ENCODE measurements at regions not wholly inside any gene's neighbourhood (a gene's known extent, or its start where the extent isn't known, plus 50 kb on each side); places are given as distances from the start of the nearest gene placed in this dataset.
A peak's percentile ranks its signal among the peaks of the same experiment; 100 is the strongest.

DNA sequence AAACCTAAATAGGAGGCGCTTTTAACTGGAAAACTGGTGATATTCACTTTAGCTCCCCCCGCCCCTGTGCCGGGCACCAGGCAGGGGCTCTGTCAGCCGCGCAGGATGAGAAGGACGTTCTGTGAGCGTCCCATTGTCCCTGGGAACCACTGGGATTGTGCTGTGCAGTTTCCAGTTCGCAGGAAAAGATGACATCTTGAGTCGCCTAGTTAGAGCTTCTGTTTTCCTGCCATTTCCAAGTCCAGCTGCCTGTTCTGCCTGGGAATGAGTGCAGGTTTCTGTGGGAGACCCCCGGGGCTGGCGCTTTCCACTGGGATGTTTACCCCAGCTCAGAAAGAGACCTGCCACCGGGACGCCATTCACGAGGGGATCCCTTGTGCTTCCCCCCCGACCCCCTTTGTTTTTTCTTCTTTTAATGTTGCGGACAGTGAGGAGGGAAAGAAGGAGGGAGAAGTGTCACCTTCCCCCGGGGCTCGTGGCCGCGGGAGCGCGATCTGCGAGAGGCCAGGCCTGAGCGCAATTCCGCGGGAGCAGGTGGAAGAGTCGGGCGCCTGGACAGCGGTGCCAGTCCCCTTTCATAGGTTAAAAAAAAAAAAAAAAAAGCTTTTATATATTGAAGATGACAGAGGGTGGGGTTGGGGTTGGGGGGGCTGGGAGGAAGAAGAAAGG lies 121.5 kb downstream of the RMI1 start:
- Histone ChIP-seq H3K23ac (ENCODE audit: low read depth, low read length) (no peak overlapping the region), H4K91ac (ENCODE audit: insufficient read depth, low read depth, low read length) (no peak overlapping the region), H3K4me2 (ENCODE audit: low read depth, low read length) (peak overlapping the region; percentile 36; the same call in 1 of the 2 replicates), H3K4me3 (ENCODE audit: insufficient read depth, low read depth, low read length) (no peak overlapping the region), H3K4ac (ENCODE audit: low read depth, low read length) (no peak overlapping the region), H2AK5ac (ENCODE audit: low read depth, low read length) (no peak overlapping the region), H2BK5ac (ENCODE audit: low read depth, low read length, poor library complexity, severe bottlenecking) (no peak overlapping the region), H3K14ac (replicated peaks; ENCODE audit: low read depth, low read length) (no peak overlapping the region), H3K9me3 (ENCODE audit: control insufficient read depth, insufficient read depth, low read length) (no peaks in the 10 kb centered on the region), H3K9ac (ENCODE audit: low read depth, low read length) (no peak overlapping the region), H3K27me3 (ENCODE audit: control insufficient read depth, insufficient read depth, low read length) (peaks cover 28% of the 10 kb centered on the region), H2BK15ac (ENCODE audit: low read depth, low read length) (no peak overlapping the region), H3K79me1 (ENCODE audit: low read depth in 1 of 2, low read length in 2 of 2) (no peaks in the 10 kb centered on the region), H3K56ac (ENCODE audit: extremely low read depth, insufficient read depth, low read length) (no peak overlapping the region), H4K20me1 (ENCODE audit: insufficient read depth, low read length) (no peaks in the 10 kb centered on the region), H2BK120ac (ENCODE audit: low read depth, low read length) (no peak overlapping the region), H3K18ac (ENCODE audit: low read depth, low read length) (no peak overlapping the region), H2AK9ac (replicated peaks; ENCODE audit: low read depth, low read length, poor library complexity) (no peak overlapping the region), H2BK20ac (ENCODE audit: low read depth, low read length) (no peak overlapping the region), H3K27ac (ENCODE audit: insufficient read depth, low read length) (no peak overlapping the region), H3K36me3 (ENCODE audit: control insufficient read depth, insufficient read depth, low read length) (no peaks in the 10 kb centered on the region), H4K8ac (ENCODE audit: low read depth in 2 of 2, low read length in 2 of 2) (no peak overlapping the region), H3K9me1 (ENCODE audit: insufficient read depth, low read length) (no peaks in the 10 kb centered on the region), H4K5ac (ENCODE audit: low read depth, low read length) (no peak overlapping the region), H2AFZ (replicated peaks; ENCODE audit: low read length, poor library complexity) (no peak overlapping the region), H3K4me1 (ENCODE audit: control insufficient read depth, insufficient read depth, low read length) (no peaks in the 10 kb centered on the region)
- in situ Hi-C loops (cut with MboI; ENCODE audit: low sequenced_read_pairs) = no loop called here
- no peak for TF ChIP-seq CEBPB (IDR thresholded peaks at IDR 0.05; ENCODE audit: low read depth, low read length)
- TF ChIP-seq MAFK (IDR thresholded peaks at IDR 0.05; ENCODE audit: low read depth, low read length) = no peak
- no peak for TF ChIP-seq SMC3 (IDR thresholded peaks at IDR 0.05; ENCODE audit: low read depth, low read length)
- TF ChIP-seq FOS (IDR thresholded peaks at IDR 0.05; ENCODE audit: low read depth, low read length) = no peak
- TF ChIP-seq, protein P1, sequence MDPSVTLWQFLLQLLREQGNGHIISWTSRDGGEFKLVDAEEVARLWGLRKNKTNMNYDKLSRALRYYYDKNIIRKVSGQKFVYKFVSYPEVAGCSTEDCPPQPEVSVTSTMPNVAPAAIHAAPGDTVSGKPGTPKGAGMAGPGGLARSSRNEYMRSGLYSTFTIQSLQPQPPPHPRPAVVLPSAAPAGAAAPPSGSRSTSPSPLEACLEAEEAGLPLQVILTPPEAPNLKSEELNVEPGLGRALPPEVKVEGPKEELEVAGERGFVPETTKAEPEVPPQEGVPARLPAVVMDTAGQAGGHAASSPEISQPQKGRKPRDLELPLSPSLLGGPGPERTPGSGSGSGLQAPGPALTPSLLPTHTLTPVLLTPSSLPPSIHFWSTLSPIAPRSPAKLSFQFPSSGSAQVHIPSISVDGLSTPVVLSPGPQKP (IDR thresholded peaks at IDR 0.05; ENCODE audit: borderline replicate concordance, low read depth, low read length) = no peak
- TF ChIP-seq NFE2L2 (IDR thresholded peaks at IDR 0.05; ENCODE audit: low read depth, low read length) = no peak
- no peak for TF ChIP-seq RFX5 (IDR thresholded peaks at IDR 0.05; ENCODE audit: low read depth, low read length)
- TF ChIP-seq, protein P2, sequence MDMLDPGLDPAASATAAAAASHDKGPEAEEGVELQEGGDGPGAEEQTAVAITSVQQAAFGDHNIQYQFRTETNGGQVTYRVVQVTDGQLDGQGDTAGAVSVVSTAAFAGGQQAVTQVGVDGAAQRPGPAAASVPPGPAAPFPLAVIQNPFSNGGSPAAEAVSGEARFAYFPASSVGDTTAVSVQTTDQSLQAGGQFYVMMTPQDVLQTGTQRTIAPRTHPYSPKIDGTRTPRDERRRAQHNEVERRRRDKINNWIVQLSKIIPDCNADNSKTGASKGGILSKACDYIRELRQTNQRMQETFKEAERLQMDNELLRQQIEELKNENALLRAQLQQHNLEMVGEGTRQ (IDR thresholded peaks at IDR 0.05; ENCODE audit: low read depth, low read length) = no peak
- no peak for TF ChIP-seq BHLHE40 (IDR thresholded peaks at IDR 0.05; ENCODE audit: low read depth, low read length)
- TF ChIP-seq RCOR1 (IDR thresholded peaks at IDR 0.05; ENCODE audit: insufficient replicate concordance, low read length) = no peak
- no peak for TF ChIP-seq RAD21 (IDR thresholded peaks at IDR 0.05; ENCODE audit: low read length)
- TF ChIP-seq CHD1 (IDR thresholded peaks at IDR 0.05; ENCODE audit: low read depth, low read length) = no peak
- no peak for TF ChIP-seq MAZ (IDR thresholded peaks at IDR 0.05; ENCODE audit: borderline replicate concordance, low read depth, low read length)
- TF ChIP-seq, protein P3, sequence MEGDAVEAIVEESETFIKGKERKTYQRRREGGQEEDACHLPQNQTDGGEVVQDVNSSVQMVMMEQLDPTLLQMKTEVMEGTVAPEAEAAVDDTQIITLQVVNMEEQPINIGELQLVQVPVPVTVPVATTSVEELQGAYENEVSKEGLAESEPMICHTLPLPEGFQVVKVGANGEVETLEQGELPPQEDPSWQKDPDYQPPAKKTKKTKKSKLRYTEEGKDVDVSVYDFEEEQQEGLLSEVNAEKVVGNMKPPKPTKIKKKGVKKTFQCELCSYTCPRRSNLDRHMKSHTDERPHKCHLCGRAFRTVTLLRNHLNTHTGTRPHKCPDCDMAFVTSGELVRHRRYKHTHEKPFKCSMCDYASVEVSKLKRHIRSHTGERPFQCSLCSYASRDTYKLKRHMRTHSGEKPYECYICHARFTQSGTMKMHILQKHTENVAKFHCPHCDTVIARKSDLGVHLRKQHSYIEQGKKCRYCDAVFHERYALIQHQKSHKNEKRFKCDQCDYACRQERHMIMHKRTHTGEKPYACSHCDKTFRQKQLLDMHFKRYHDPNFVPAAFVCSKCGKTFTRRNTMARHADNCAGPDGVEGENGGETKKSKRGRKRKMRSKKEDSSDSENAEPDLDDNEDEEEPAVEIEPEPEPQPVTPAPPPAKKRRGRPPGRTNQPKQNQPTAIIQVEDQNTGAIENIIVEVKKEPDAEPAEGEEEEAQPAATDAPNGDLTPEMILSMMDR (conservative IDR thresholded peaks at IDR 0.05; ENCODE audit: low read depth, low read length) = no peak
- no peak for TF ChIP-seq MXI1 (IDR thresholded peaks at IDR 0.05; ENCODE audit: borderline replicate concordance, low read depth, low read length)
- DNase-seq = no peak
- intact Hi-C loops (cut with micrococcal nuclease) = loop anchor here (10.0 kb wide), 1 partner anchor 53 kb away; no protein-coding TSS in a partner anchor
- dilution Hi-C loops (cut with HindIII; ENCODE audit: low sequenced_read_pairs, unreplicated experiment) = no loop called here
- BruUV-seq (replicated peaks) = no TSS peak
- ChIA-PET CTCF (interaction anchor here (0.6 kb wide), 1 partner anchor 921 kb away, joined by 3 read pairs; no protein-coding TSS in a partner anchor), POLR2A (ENCODE audit: unreplicated experiment) (interaction anchor here (0.6 kb wide), 1 partner anchor 97 kb away, joined by 11 read pairs; no protein-coding TSS in a partner anchor)
- 40% methylated on average over 9 of the region's 29 CpGs; no CpG with 5 or more reads in 1 of the 2 experiments for WGBS, 2 experiments (ENCODE audit: extremely low coverage in 2 of 2, insufficient read length in 1 of 2)
- no peak for ATAC-seq (ENCODE audit: low read depth)
